ENCODE measurements at regions not wholly inside any gene's neighbourhood (a gene's known extent, or its start where the extent isn't known, plus 50 kb on each side); places are given as distances from the start of the nearest gene placed in this dataset.
"Not testable (repeated sequence)": the region's sequence is repeated elsewhere in the genome, so short reads cannot be mapped to it uniquely, and the experiment has no call there.

DNA sequence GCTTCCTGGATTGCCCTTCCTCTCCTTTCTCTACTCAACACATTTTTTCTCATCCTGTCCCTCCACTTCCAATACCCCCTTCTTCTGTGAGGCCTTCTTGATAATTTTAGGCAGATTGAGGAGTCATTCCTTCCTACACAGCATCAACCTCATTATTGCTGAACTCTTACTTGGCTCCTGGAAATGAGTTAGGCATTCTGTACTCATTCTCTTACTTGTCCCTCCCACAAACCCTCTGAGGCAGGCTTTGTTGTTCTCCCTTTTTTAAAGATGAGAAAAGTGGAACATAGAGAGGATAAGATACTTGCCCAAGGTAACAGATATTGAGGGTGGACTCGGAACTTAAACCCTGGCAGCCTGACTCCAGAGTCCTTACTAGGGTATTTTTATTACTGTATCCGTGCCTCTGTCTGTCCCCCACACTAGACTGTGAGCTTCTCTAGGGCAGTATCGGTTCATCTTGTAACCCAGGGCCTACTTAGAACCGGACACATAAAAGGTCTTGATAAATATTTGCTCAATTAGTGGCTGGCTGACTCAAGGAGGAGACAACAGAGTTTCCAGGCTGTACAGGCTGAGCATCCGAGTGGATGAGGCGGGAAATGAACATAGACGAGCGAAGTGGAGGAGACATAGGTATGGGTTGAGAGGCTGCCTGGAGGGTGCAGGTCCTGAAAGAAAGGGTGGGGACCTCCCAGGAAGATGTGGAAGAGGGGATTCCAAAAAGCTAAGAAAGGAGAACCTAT is 148.7 kb upstream of the ATP2B2 start:
- DNase-seq (ENCODE audit: low read depth in 2 of 2, low spot score in 1 of 2) = no peak

GRCh38 chr3:10655105-10655504 is 149.7 kb upstream of the ATP2B2 start:
- no peak for DNase-seq (ENCODE audit: low read depth in 2 of 2, low spot score in 1 of 2)

DNA sequence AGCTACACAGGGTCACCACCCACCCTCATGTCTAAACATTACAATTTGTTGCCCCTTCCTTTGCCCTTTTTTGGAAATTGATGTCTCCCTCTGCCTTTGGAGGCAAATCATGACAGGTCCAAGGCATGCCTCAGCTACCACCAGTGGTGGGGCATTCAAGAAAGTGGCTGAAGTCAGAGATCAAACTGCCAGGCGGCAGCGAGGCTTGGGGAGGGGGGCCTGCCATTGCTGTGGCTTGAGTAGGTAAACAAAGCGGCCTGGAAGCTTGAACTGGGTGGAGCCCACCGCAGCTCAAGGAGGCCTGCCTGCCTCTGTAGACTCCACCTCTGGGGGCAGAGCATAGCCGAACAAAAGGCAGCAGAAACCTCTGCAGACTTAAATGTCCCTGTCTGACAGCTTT is 152.0 kb upstream of the ATP2B2 start:
- not testable (repeated sequence) for DNase-seq (ENCODE audit: low read depth in 2 of 2, low spot score in 1 of 2)

GRCh38 chr3:10665592-10665991 is 150.4 kb upstream of the SLC6A11 start:
- DNase-seq (ENCODE audit: low read depth in 2 of 2, low spot score in 1 of 2) = no peak

- no peak for DNase-seq (ENCODE audit: low read depth in 2 of 2, low spot score in 1 of 2)
These were observed 149.4 kb upstream of the SLC6A11 start for GRCh38 chr3:10666621-10667020.

GRCh38 chr3:10667269-10667668 is 148.8 kb upstream of the SLC6A11 start:
- DNase-seq (ENCODE audit: low read depth in 2 of 2, low spot score in 1 of 2) = no peak

DNA sequence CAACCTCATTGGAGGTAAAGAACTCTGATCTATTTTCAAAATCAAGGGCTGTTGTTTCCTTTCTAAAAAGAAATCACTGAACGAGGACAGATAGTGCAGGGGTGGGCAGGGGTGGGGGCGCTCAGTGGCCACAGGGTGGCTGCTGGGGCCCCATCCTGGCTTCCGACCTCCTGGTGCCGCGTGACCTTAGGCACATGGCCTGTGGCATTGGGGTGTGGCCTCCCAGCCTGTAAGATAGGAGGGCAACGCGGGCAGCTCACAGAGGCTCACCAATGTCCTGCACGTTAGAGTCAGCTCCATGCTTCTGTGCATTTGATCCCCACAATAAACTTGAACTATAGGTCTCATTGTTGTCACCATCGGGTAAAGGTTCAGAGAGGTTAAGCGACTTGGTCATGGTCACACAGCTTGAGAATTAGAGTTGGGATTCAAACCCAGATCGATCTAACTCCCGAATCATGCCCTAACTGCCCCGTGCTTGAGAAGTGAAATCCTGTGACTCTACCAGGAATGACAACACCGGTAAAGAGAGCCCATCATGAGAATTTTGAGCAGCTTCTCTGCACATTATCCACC is 148.0 kb upstream of the SLC6A11 start:
- no peak for DNase-seq (ENCODE audit: low read depth in 2 of 2, low spot score in 1 of 2)

- no peak for DNase-seq (ENCODE audit: low read depth in 2 of 2, low spot score in 1 of 2)
These were observed 146.5 kb upstream of the SLC6A11 start for GRCh38 chr3:10669490-10670048.

DNA sequence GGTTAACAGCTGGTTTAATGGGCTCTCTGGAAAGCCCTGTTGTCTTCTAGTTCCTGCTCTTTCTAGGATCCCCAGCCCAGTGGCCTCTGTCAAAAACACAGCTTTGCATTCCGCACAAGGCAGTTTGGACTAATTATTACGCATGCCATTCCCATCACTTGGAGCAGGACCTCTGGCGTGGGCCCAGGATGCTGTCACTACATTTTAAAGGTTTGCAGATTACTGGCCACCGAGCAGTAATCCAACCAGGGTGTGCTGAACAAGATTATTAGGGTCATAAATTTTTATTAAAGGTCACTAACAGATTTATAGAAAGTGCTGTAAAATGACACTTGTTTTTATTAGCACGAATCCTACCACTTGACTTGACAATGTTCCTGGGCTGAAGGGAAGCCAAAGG is 143.6 kb upstream of the SLC6A11 start:
- DNase-seq (ENCODE audit: low read depth in 2 of 2, low spot score in 1 of 2) = no peak

DNA sequence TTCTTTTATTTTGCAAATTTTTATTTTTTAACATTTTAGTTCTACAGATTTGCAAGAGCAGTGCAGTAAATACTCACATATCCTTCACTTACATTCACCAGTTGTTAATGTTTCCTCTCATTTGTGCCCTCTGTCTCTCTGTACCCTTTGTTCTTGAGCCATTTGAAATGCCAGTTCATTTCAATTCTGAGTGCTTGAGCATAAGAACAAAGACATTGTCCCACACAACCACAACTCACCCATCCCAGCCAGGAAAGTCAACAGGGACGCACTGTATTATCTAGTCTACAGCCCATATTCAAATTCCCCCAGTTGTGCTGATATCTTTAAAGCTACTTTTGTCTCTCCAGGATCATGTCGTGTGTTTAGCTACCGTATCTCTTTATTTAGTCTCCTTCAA is 141.4 kb upstream of the SLC6A11 start:
- DNase-seq (ENCODE audit: low read depth in 2 of 2, low spot score in 1 of 2) = no peak

DNA sequence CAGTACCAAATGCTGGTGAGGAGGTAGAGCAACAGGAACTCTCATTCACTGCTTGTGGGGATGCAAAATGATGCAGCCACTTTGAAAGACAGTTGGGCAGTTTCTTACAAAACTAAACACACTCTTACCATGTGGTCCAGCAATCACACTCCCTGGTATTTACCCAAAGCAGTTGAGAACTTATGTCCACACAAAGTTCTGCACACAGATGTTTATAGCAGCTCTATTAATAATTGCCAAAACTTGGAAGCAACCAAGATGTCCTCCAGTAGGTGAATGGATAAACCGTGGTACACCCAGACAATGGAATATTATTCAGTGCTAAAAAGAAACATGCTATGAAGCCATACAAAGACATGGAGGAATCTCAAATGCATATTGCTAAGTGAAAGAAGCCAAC is 139.1 kb upstream of the SLC6A11 start:
- no peak for DNase-seq (ENCODE audit: low read depth in 2 of 2, low spot score in 1 of 2)

DNA sequence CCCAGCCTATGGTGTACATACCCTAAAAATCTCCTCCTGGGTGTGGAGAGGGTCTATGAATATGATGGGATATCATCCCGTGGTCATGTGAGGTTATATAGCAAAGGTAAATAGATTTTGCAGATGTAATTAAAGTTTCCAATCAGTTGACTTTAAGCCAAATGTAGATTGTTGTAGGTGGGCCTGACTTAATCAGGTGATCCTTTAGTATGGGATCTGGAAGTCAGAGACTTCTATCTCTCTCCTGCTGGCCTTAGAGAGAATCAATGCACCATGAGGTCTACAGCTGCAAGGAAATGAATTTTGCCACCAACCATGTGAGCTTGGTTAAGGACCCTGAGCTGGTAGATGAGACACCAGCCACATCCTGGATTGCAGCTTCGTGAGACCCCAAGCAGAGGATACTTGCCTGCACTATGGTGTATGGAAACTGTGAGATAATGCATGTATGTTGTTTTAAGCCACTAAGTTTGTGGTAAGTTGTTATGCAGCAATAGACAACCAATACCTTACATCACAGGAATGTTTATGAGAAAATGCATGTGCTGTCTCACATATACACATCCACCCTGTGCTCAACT is 137.1 kb upstream of the SLC6A11 start:
- DNase-seq (ENCODE audit: low read depth in 2 of 2, low spot score in 1 of 2) = no peak

DNA sequence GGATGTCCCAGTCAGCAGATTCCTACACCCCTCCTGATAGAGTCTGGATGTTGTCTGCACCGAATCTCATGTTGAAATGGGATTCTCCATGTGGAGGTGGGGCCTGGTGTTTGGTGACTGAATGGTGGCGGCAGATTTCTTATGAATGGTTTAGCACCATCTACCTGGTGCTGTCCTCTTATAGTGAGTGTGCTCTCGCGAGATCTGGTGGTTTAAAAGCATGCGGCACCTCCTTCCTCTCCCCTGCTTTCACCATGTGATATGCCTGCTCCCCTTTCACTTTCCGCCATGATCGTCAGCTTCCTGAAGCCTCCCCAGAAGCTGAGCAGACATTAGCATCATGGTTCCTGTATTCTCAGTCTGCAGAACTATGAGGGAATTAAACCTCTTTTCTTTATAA is 135.2 kb upstream of the SLC6A11 start:
- DNase-seq (ENCODE audit: low read depth in 2 of 2, low spot score in 1 of 2) = no peak

GRCh38 chr3:10682692-10683091 is 133.3 kb upstream of the SLC6A11 start:
- no peak for DNase-seq (ENCODE audit: low read depth in 2 of 2, low spot score in 1 of 2)

DNA sequence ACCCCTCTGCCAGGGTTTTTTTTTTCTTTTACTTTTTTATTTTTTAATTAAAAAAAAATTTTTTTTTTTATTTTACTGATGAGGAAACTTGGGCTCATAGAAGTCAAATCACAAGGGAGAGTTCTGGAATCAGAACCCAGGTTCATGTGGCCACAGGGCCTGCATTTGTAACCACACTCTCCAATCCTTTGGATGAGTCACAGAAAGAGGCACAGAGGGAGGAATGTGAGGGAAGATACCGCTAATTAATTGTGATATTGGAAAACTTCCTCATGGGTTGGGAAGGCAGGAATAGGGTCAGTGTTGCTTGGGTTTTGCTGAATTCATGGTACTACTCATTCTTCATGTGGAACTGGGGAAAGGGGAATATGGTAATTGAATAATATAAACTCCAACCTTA is 132.9 kb upstream of the SLC6A11 start:
- no peak for DNase-seq (ENCODE audit: low read depth in 2 of 2, low spot score in 1 of 2)

DNA sequence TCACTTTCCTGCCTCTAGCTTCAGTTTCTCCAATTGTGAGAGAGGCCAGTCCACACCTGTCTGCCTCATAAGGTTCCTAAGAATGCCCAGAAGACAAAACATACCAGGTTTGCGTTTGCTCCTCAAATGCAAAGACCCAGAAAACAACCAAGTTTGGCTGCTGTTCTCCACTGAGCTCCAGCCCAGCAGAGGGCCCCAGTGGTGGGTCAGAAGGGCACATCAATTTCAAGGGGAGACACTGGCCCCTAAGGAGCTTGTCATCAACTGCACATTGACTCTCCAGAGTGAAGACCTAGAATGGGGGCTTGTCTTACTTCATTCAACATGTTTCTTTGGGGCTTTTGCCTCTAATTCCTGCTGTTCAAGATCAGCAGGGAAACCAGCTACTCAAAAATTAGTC is 127.9 kb upstream of the SLC6A11 start:
- no peak for DNase-seq (ENCODE audit: low read depth in 2 of 2, low spot score in 1 of 2)

DNA sequence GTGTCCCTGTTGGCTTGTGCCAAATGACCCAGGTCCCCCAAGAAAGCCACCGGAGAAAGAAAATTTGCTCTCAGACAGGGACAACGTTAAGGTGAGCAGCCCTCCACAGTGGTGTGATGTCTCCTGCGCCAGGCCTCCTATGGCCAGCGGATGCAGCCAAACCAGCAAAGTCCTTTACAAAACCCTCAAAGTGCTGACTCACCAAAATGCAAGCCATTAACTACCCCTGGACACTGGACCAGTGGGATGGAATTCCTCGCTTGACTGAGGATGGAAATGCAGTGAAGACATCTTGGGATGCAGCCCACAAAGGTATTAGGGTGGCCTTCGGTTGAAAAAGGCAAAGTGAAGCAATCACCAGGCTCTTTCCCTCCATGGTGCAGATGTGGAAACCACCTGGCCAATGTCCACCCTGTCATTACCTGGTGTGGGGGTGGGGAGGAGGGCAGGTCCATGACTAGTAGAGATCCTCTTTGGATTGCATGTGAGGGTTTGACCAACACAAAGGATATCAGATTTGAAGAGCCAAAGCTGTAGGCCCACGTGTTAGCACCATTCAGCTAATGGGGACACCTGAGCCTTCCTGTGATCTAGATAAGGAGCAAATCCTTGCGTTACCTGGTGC is 127.4 kb upstream of the SLC6A11 start:
- DNase-seq (ENCODE audit: low read depth in 2 of 2, low spot score in 1 of 2) = no peak

GRCh38 chr3:10692039-10692622 is 123.9 kb upstream of the SLC6A11 start:
- no peak for DNase-seq (ENCODE audit: low read depth in 2 of 2, low spot score in 1 of 2)

GRCh38 chr3:10693457-10693856 is 122.6 kb upstream of the SLC6A11 start:
- DNase-seq (ENCODE audit: low read depth in 2 of 2, low spot score in 1 of 2) = no peak

DNA sequence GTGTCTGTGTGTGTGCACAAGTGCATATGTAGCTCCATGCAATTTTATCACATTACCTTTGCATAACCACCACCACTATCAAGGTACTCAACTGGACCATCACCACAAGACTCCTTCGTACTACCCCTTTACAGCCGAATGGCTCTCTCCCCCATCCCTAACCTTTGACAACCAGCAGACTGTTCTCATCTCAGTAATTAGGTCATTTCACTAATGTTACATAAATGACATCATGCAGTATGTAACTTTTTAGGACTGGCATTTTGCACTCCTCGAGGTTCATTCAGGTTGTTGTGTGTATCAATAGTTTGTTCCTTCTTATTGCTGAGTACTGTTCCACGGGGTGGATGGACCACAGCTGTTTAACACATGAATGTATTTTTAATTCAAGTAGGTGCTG is 121.8 kb upstream of the SLC6A11 start:
- DNase-seq (ENCODE audit: low read depth in 2 of 2, low spot score in 1 of 2) = no peak

DNA sequence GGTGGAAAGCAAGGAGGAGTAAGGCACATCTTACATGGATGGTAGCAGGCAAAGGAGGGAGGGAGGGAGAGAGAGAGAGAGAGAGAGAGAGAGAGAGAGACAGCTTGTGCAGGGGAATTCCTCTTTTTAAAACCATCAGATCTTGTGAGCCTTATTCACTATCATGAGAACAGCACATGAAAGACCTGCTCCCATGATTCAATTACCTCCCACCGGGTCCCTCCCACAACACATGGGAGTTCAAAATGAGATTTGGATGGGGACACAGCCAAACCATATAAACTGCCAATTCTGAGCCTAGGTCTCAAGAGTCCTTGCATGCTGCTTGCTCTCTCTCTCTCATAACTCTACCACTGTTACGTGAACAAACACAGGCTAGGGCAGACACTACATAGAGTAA is 120.8 kb upstream of the SLC6A11 start:
- DNase-seq (ENCODE audit: low read depth in 2 of 2, low spot score in 1 of 2) = not testable (repeated sequence)
